Skeletal muscle satellite cell (primary cell): ENCODE measurements at regions not wholly inside any gene's neighbourhood (a gene's known extent, or its start where the extent isn't known, plus 50 kb on each side); places are given as distances from the start of the nearest gene placed in this dataset.

Experiments
- H3K27me3 ChIP-seq: 2 replicates; pipeline ENCODE4 v1.7.0; 2013; ENCODE audit warnings: low read length; ENCODE audit not compliant: control insufficient read depth, insufficient read depth
- H3K36me3 ChIP-seq: 2 replicates; pipeline ENCODE4 v1.7.0; 2013; ENCODE audit warnings: mild to moderate bottlenecking, control low read depth, low read length; ENCODE audit not compliant: insufficient read depth
- H3K4me1 ChIP-seq: 2 replicates; pipeline ENCODE4 v1.7.0; 2013; ENCODE audit warnings: low read length; ENCODE audit not compliant: control insufficient read depth, insufficient read depth
- H3K4me2 ChIP-seq: 2 replicates; pipeline ENCODE4 v1.7.0; 2013; ENCODE audit warnings: mild to moderate bottlenecking, low read length
- H3K4me3 ChIP-seq: 2 replicates; pipeline ENCODE4 v1.7.0; 2013; ENCODE audit warnings: low read length
- H3K9ac ChIP-seq: 2 replicates; pipeline ENCODE4 v1.7.0; 2013; ENCODE audit warnings: mild to moderate bottlenecking, low read depth, low read length, moderate library complexity
- H3K9me3 ChIP-seq: replicated peaks from 2 replicates; pipeline ENCODE4 v1.7.0; 2013; ENCODE audit warnings: mild to moderate bottlenecking, control low read depth, low read length

- Histone ChIP-seq H3K27me3 (no peaks in the 10 kb centered on the region), H3K9ac (no peak overlapping the region), H3K4me1 (peaks cover 38% of the 10 kb centered on the region), H3K4me3 (no peak overlapping the region), H3K36me3 (no peaks in the 10 kb centered on the region), H3K4me2 (no peak overlapping the region), H3K9me3 (no peaks in the 10 kb centered on the region)
Measured at GRCh38 chr13:30138511-30138910, 168.8 kb downstream of the KATNAL1 start.

DNA sequence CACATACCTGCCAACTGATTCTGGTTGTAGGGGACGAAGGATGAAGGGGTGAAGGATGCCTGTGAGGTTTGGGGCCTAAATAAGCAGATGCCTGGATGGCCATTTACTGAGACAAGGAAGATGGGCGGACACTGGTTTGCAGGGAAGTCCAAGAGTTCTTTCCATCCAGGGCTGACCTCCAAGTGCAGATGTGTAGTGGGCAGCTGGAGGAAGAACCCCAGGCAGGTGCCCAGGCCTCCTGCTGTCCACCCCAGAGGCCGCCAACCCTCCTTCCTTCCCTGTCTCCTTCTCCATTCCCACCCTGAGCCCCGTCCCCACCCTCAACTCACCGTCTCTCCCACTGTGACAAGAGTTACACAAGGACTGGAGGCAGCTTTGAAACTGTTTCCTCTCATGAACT, 171.5 kb downstream of the KATNAL1 start:
- no peaks in the 10 kb centered on the region for H3K36me3 ChIP-seq
- H3K4me3 ChIP-seq: no peak overlapping the region
- H3K4me1 ChIP-seq: peaks cover 26% of the 10 kb centered on the region
- H3K4me2 ChIP-seq: no peak overlapping the region
- no peaks in the 10 kb centered on the region for H3K9me3 ChIP-seq
- H3K27me3 ChIP-seq: no peaks in the 10 kb centered on the region
- H3K9ac ChIP-seq: no peak overlapping the region

GRCh38 chr13:30135351-30135750, 172.0 kb downstream of the KATNAL1 start:
- no peaks in the 10 kb centered on the region for H3K9me3 ChIP-seq
- peaks cover 26% of the 10 kb centered on the region for H3K4me1 ChIP-seq
- no peak overlapping the region for H3K9ac ChIP-seq
- H3K4me3 ChIP-seq: no peak overlapping the region
- H3K27me3 ChIP-seq: no peaks in the 10 kb centered on the region
- H3K4me2 ChIP-seq: no peak overlapping the region
- H3K36me3 ChIP-seq: no peaks in the 10 kb centered on the region

GRCh38 chr13:30134578-30134977, 172.8 kb downstream of the KATNAL1 start:
- Histone ChIP-seq H3K27me3 (no peaks in the 10 kb centered on the region), H3K4me3 (no peak overlapping the region), H3K4me2 (no peak overlapping the region), H3K9ac (no peak overlapping the region), H3K9me3 (no peaks in the 10 kb centered on the region), H3K36me3 (no peaks in the 10 kb centered on the region), H3K4me1 (peaks cover 26% of the 10 kb centered on the region)

GRCh38 chr13:30133996-30134395, 173.4 kb downstream of the KATNAL1 start:
- H3K36me3 ChIP-seq: no peaks in the 10 kb centered on the region
- H3K4me2 ChIP-seq: no peak overlapping the region
- H3K27me3 ChIP-seq: no peaks in the 10 kb centered on the region
- no peaks in the 10 kb centered on the region for H3K9me3 ChIP-seq
- no peak overlapping the region for H3K4me3 ChIP-seq
- H3K9ac ChIP-seq: no peak overlapping the region
- peaks cover 26% of the 10 kb centered on the region for H3K4me1 ChIP-seq

DNA sequence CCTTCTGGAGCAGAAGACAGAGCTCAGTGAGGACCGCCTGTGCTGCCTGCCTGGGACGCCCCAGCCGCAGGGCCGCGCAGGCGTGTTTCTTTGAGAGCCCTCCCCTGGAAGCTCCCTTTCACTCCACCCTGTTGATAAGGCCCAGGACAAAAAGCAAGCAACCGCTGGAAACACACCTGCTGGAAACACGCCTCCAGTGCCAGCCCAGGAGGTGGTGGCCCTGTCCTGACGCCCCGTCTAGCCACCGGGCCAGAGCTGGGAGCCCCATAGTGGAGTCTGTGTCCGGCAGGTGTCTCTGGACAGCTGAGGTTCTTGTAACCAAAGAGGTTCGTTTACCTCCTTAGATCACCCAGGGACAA, 173.8 kb downstream of the KATNAL1 start:
- Histone ChIP-seq H3K27me3 (no peaks in the 10 kb centered on the region), H3K4me2 (no peak overlapping the region), H3K4me1 (peaks cover 26% of the 10 kb centered on the region), H3K9me3 (no peaks in the 10 kb centered on the region), H3K9ac (no peak overlapping the region), H3K36me3 (no peaks in the 10 kb centered on the region), H3K4me3 (no peak overlapping the region)

DNA sequence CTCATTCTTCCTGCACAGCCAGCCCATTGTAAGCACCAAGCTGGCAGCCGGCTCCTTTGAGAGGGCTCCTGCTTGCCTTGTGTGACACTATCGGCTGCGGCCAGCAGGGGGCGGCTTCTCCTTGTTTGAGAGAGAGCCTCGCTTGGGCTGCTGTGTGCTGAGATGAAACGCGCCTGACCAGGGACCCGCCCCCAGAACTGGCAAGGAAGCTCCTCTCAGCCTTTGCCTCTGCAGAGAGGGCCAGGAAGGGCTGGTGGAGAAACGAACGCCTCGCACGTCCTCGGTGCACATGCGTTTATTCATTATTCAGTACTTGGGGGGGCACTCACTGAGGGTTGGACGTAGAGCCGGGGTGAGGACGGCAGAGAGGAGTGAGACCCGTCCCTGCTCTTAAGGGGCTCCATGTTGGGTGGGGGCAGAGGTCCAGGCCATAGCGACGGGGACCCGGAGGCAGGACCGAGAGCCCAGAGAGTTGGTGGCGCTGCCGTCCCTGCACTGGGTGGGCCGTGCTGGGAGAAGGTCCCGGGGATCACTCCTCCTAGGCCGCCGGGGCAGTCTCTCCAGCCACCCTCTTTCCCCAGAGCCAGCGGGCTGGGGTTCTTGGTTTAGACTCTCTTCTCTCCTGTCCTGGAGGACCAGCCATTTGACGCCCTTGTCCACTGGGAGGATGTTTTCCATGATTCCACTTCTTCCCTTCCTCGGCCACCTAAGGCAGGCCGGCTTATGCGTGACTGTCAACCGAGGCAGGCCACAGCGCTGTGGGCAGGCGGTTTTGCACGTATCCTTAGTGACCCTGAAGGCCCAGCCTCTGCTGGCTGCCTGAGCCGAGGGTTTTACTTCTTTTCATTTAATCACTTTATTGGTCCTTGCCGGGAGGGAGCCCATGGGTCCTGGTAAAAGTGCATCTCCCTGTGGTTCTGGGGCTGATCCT, 174.5 kb downstream of the KATNAL1 start:
- peak overlapping the region; percentile 60 for H3K4me2 ChIP-seq
- no peaks in the 10 kb centered on the region for H3K9me3 ChIP-seq
- no peaks in the 10 kb centered on the region for H3K27me3 ChIP-seq
- peaks cover 21% of the 10 kb centered on the region for H3K4me1 ChIP-seq
- H3K4me3 ChIP-seq: no peak overlapping the region
- no peak overlapping the region for H3K9ac ChIP-seq
- no peaks in the 10 kb centered on the region for H3K36me3 ChIP-seq

GRCh38 chr13:30129411-30129810, 177.9 kb downstream of the KATNAL1 start:
- no peak overlapping the region for H3K4me3 ChIP-seq
- H3K36me3 ChIP-seq: no peaks in the 10 kb centered on the region
- H3K9ac ChIP-seq: no peak overlapping the region
- peaks cover 38% of the 10 kb centered on the region for H3K4me1 ChIP-seq
- H3K9me3 ChIP-seq: no peaks in the 10 kb centered on the region
- no peaks in the 10 kb centered on the region for H3K27me3 ChIP-seq
- no peak overlapping the region for H3K4me2 ChIP-seq

DNA sequence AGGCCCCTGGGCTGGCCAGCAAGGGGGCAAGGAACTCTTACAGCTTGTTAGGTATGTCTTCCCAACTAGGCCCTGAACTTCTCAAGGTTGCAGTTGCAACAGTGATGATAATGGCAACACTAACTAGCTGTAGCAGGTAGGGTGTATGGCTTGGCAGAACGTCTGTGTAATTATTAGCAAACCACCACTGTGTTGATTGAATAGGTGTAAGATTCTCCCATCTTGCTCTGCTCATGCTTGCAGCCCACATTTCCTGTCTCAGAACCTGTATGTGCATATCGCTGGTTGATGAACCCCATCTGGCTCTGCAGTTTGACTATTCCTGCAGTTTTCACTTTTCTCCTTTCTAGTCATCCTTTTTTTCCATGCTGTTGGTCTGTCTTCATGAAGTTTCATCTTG, 178.8 kb downstream of the KATNAL1 start:
- Histone ChIP-seq H3K4me2 (no peak overlapping the region), H3K4me3 (no peak overlapping the region), H3K9me3 (no peaks in the 10 kb centered on the region), H3K9ac (no peak overlapping the region), H3K27me3 (no peaks in the 10 kb centered on the region), H3K36me3 (no peaks in the 10 kb centered on the region), H3K4me1 (peaks cover 29% of the 10 kb centered on the region)

DNA sequence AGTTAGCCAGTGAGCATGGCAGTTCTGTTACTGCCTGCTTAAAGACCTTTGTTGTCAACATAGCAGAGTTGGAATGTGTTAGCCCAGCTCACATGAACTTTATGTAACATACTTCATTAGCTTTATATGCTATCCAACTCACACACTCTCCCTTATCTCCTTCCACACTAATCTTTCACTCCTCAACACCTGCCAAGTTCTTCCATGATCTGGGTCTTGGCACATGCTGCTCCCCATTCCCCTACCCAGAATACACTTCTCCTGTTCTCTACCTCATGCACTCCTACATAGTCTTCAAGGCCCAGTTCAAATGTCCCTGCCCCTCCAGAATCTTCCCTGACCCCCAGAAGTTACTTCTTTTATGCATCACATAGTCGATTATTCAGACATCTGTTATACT, 179.3 kb downstream of the KATNAL1 start:
- no peaks in the 10 kb centered on the region for H3K36me3 ChIP-seq
- H3K9me3 ChIP-seq: no peaks in the 10 kb centered on the region
- no peak overlapping the region for H3K4me3 ChIP-seq
- H3K4me1 ChIP-seq: peaks cover 26% of the 10 kb centered on the region
- no peak overlapping the region for H3K9ac ChIP-seq
- no peaks in the 10 kb centered on the region for H3K27me3 ChIP-seq
- no peak overlapping the region for H3K4me2 ChIP-seq

- Histone ChIP-seq H3K9ac (no peak overlapping the region), H3K27me3 (no peaks in the 10 kb centered on the region), H3K4me2 (no peak overlapping the region), H3K36me3 (no peaks in the 10 kb centered on the region), H3K9me3 (no peaks in the 10 kb centered on the region), H3K4me3 (no peak overlapping the region), H3K4me1 (peaks cover 21% of the 10 kb centered on the region)
Measured at GRCh38 chr13:30126903-30127428, 180.4 kb downstream of the KATNAL1 start.
